WI38 (cell line): ENCODE measurements at regions not wholly inside any gene's neighbourhood (a gene's known extent, or its start where the extent isn't known, plus 50 kb on each side); places are given as distances from the start of the nearest gene placed in this dataset.
"Not testable (repeated sequence)": the region's sequence is repeated elsewhere in the genome, so short reads cannot be mapped to it uniquely, and the experiment has no call there.

Experiments
- H3K4me3 ChIP-seq: 2 replicates; pipeline ENCODE4 v1.5.1; 2011; ENCODE audit warnings: low read depth, mild to moderate bottlenecking, control low read depth, low read length
- CTCF ChIP-seq: IDR thresholded peaks from 2 replicates; pipeline ENCODE4 v1.5.1; 2012; ENCODE audit warnings: low read depth, mild to moderate bottlenecking, control low read depth, low read length

GRCh38 chr11:122414406-122415018 is 241.0 kb upstream of the UBASH3B start:
- no peak for TF ChIP-seq CTCF

GRCh38 chr11:122413677-122414076 is 241.8 kb upstream of the UBASH3B start:
- no peak for TF ChIP-seq CTCF
- H3K4me3 ChIP-seq = no peak overlapping the region

More at GRCh38 chr11:122414406-122415018, 241.0 kb upstream of the UBASH3B start:
- no peak overlapping the region for H3K4me3 ChIP-seq

- no peak overlapping the region for H3K4me3 ChIP-seq
- TF ChIP-seq CTCF = no peak
These were observed 242.9 kb upstream of the UBASH3B start for GRCh38 chr11:122412581-122412980.

GRCh38 chr11:122406466-122406865 is 249.1 kb upstream of the UBASH3B start:
- no peak overlapping the region for H3K4me3 ChIP-seq
- TF ChIP-seq CTCF = no peak

GRCh38 chr11:122405547-122406341 is 249.8 kb upstream of the UBASH3B start:
- no peak overlapping the region for H3K4me3 ChIP-seq
- no peak for TF ChIP-seq CTCF

GRCh38 chr11:122404571-122404970 is 251.0 kb upstream of the UBASH3B start:
- no peak overlapping the region for H3K4me3 ChIP-seq
- no peak for TF ChIP-seq CTCF

- H3K4me3 ChIP-seq = not testable (repeated sequence)
These were observed 253.9 kb upstream of the UBASH3B start for GRCh38 chr11:122401581-122401980.

- TF ChIP-seq CTCF = no peak
- H3K4me3 ChIP-seq = no peak overlapping the region
These were observed 256.1 kb upstream of the UBASH3B start for GRCh38 chr11:122399375-122399774.
